NCI-H774 (cell line): ENCODE measurements at regions not wholly inside any gene's neighbourhood (a gene's known extent, or its start where the extent isn't known, plus 50 kb on each side); places are given as distances from the start of the nearest gene placed in this dataset.

Experiments
- DNase-seq: peaks from one replicate; lab custom pipeline; 2025; lab: John Stamatoyannopoulos, UW

DNA sequence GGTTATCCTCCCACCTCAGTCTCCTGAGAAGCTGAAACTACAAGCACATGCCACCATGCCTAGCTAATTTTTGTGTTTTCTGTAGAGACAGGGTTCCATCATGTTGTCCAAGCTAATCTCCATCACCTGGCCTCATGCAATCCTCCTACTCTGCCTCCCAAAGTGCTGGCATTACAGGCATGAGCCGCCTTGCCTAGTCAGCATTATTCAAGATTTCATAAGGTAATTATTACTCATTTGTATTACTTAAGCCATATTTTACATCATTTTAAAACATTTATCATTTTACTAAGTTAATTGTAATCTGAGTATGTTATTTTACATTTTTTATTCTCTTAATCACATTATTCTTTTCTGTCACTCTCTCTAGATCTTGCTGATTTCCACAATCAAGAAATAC lies 1575.6 kb downstream of the NCAM2 start:
- no peak for DNase-seq

DNA sequence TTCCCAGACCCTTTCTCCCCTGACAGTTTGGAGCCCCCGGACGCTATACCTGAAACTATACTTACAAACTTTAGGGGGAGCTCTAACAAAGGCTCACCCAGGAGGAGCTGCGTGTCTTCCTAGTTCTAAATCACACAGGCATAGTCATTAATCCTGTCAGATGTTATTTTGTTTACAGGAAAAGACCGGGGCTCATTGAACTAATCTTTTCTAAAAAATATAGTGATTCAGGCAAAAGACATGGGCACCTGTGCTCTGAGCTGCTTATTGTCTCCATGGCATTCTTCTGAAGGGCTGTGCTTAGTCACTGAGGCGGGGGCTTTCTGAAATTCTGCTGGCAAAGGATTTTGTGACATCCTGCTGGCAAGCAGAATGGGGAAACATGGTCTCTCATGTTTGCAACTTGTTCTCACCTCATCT lies 1577.0 kb downstream of the NCAM2 start:
- peak; percentile 52 for DNase-seq

GRCh38 chr21:22579741-22580140 lies 1581.5 kb downstream of the NCAM2 start:
- DNase-seq, result no peak

- DNase-seq, result no peak
These were observed 1583.8 kb downstream of the NCAM2 start for GRCh38 chr21:22582026-22582425.

DNA sequence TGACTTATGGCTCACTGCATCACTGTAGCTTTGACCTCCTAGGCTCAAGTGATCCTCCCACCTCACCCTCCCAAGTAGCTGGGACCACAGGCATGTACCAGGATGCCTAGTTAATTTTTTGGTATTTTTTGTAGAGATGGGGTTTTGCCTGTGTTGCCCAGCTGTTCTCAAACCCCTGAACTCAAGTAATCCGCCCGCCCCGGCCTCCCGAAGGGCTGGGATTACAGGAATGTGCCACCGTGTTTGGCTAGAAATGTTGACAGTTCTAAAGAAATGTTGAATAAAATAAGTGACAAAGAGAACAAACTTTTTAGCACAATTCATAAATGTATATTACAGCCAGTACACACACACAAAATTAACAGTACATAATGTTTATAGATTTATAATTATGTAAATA lies 1586.1 kb downstream of the NCAM2 start:
- no peak for DNase-seq

- no peak for DNase-seq
These were observed 1587.3 kb downstream of the NCAM2 start for GRCh38 chr21:22585558-22585957.

DNA sequence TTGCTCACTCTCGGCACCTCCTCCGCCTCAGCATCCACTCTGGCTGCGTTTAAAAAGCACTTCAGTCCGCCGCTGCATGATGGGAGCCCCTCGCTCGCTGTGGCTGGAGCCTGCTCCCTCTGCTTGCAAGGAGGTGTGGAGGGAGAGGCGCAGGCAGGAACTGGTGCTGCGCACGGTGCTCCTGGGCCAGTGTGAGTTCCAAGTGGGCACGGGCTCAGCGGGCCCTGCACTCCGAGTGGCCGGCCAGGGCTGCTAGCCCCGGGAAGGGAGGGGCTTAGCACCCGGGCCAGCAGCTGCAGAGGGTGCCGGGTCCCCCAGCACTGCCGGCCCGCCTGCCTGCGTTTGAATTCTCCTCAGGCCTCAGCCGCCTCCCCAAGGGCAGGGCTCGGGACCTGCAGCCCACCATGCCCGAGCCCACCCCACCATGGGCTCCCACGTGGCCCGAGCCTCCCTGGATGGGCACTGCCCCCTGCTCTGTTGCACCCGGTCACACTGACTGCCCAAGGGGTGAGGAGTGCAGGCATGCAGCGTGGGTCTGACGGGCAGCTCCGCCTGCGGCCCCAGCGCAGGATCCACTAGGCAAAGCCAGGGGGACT lies 1599.5 kb downstream of the NCAM2 start:
- DNase-seq, result no peak

DNA sequence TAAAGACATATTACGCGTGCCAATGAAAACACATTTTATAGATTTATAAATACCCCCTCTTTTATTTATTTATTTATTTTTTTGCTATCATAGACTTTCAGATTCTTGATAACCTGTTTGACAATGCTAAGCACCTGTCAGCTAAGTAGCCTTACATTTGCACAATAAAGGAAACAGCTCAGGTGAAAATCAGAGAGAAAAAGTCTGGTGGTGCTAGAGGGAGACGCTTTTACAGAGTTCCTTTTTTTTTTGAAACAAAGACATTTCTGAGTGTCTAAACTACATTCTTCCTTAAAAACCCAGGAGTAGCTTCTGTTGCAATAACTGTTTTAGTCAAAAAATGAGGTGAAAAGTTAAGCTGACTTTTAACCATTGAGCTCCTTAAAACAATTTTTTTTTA lies 1611.6 kb downstream of the NCAM2 start:
- no peak for DNase-seq

GRCh38 chr21:22627911-22628310 lies 1629.7 kb downstream of the NCAM2 start:
- no peak for DNase-seq

DNA sequence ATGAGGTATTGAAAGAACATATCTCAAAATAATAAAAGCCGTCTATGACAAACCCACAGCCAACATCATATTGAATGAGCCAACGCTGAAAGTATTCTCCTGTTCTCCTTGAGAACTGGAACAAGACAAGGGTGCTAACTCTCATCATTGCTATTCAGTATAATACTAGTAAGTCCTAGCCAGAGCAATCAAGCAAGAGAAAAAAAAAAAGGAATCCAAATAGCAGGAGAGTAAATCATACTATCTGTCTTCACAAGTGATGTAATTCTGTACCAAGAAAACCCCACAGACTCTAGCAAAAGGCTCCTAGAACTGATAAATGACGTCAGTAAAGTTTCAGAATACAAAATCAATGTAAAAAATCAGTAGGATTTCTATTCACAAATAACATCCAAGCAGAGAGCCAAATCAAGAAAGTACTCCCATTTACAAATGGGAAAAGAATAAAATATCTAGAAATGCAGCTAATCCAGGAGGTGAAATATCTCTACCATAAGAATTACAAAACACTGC lies 1632.8 kb downstream of the NCAM2 start:
- no peak for DNase-seq

- no peak for DNase-seq
These were observed 1634.0 kb downstream of the NCAM2 start for GRCh38 chr21:22632176-22632575.

- DNase-seq, result no peak
These were observed 1651.0 kb downstream of the NCAM2 start for GRCh38 chr21:22649246-22649645.

DNA sequence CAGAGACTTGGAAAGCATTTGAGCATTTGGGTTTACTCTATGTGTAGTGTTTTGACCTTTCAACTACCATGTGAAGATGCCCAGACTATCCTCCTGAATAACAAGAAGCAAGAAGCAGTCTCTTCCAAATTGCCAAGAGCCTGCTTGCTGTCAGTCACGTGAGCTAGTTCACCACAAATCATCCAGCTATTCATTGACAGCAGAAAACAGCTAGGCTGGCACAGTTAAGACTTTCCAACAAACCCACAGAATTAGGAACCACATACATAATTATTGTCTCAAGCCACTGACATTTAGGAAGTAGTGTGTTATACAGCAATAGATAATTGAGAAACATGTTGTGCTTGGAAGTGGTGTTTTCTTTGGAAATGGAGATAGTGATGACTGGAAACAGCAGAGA lies 1652.0 kb downstream of the NCAM2 start:
- no peak for DNase-seq

DNA sequence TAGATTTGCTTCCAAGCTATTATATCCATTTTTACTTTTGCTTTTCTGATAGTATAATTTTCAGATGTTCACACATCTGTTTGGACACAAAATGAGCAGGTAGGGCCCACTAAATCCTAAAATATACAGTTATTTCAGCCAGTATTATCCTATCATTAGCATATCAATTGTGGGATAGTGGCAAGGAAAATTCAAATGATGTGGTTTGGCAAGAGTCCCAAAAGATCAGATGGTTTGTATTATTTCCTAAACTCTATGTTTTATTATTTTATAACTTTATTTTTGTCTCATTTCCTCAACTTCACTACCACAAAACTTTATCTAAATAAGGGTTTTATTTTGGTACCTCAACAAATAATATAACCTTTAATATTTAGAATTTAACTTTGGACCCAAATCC lies 1659.6 kb downstream of the NCAM2 start:
- no peak for DNase-seq

DNA sequence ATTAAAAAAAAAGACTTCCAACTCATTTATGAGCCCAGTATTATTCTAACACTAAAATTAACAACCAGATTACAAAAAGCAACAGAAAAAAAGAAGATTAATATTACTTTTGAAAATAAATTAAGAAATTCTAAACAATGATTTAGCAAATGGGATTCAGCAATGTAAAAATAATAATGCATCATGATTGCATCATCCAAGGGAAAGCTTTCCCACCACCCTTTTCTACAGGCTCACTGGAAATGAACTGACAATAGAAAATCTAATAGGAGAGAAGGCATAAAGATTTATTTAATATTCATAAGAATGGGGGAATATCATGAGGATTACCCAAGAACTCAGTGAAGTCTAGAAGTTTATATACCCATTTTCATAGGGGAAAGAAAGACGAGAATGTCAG lies 1671.9 kb downstream of the NCAM2 start:
- DNase-seq, result no peak

DNA sequence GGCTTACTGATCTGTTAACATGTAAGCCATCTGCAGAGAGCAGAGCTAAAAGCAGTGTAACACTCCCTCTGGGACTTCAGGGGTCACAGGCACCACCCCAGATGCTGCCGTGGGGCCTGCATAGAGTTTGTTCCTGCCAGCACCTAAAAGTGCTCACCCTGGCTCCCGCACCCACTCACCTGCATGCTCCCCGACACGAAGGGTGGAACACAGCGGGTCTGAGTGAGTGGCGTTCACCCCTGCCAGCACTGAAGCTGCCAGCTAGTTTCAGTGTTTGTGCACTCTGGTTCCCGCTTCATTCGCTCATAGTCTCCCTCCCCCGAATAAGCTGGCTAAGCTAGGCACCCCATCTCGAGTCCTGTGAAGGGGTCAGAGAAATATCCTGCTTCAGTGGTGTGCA lies 1681.0 kb downstream of the NCAM2 start:
- DNase-seq, result peak; percentile 13

DNA sequence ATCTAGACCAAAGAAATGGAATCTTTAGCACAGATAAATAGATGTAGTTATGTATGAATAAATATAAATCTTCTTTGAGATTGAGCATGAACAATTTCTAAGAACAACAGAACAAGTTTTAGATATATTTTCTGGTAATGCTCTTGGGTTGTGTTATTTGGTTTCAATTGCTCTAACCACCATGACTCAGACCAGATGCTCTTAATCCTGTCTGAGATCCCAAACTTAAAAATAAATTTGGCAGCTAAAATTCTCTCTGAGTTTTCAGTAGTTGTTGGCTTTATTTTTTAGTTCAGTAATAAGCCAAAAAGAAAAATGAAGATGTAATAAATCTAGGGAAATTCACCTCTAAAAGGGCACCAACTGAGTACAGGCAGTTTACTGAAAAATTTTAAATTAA lies 1693.4 kb downstream of the NCAM2 start:
- no peak for DNase-seq

- DNase-seq, result no peak
These were observed 1705.3 kb downstream of the NCAM2 start for GRCh38 chr21:22703521-22703920.

GRCh38 chr21:22710721-22711120 lies 1712.5 kb downstream of the NCAM2 start:
- no peak for DNase-seq

- DNase-seq, result no peak
These were observed 1713.4 kb downstream of the NCAM2 start for GRCh38 chr21:22711636-22712035.

- no peak for DNase-seq
These were observed 1727.2 kb downstream of the NCAM2 start for GRCh38 chr21:22725436-22725835.

- no peak for DNase-seq
These were observed 1729.9 kb downstream of the NCAM2 start for GRCh38 chr21:22728091-22728490.

DNA sequence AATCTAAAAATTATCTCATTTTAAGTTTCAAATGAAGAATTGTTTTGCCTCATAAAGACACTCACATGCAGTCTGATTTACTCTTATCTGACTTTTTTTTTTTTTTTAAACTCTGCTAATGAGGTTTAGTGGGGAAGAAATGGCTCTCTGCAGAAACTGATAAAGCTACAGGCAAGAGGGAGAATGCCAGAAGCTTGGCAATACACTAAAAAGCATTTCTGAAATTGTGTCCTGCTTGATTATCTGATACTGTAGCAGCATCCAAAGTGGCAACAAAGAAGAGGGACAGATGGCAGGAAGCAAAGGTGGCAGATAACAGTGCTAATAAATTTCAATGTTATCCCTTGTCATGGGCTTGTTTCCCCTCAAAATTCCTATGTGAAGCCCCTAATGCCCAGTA lies 1744.9 kb downstream of the NCAM2 start:
- no peak for DNase-seq

DNA sequence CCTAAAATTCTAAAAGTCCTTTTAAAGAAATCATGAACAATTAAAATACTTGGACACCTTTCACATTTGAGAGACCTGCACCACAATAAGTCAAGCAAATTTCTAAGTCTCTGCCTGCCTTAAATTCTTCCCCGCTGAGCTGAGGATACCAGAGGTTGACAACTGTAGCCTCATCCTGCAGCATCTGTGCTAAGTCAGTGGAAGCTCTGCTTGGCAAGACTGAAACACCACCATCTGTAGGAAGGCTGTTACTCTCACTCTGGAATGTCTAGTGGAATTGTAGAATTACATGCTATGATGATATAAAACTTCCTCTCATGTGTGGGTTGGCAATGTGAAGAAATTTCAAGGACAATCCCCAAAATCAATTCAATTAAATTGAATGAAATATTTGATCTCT lies 1756.5 kb downstream of the NCAM2 start:
- DNase-seq, result no peak

DNA sequence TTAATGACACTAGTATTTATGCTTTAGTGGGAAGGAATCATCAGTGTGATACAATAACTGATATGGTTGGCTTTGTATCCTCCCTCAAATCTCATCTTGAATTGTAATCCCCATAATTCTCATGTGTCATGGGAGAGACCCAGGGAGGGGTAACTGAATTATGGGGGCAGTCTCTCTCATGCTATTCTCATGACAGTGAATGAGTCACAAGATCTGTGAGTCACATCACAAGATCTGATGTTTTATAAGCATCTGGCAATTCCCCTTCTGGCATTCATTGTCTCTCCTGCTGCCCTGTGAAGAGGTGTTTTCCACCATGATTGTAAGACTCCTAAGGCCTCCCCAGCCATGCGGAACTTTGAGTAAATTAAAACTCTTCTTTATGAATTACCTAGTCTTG lies 1760.3 kb downstream of the NCAM2 start:
- no peak for DNase-seq
